Testis (tissue), 2 donors: ENCODE measurements at regions not wholly inside any gene's neighbourhood (a gene's known extent, or its start where the extent isn't known, plus 50 kb on each side); places are given as distances from the start of the nearest gene placed in this dataset.
"Not testable (repeated sequence)": the region's sequence is repeated elsewhere in the genome, so short reads cannot be mapped to it uniquely, and the experiment has no call there.

Source experiments
- DNase-seq: peaks from one replicate; pipeline ENCODE4 v3.0.0-alpha.2; 2019
- H3K27ac ChIP-seq, 2 donors: fragments of 200-600 bp; sonication (generic); one replicate each; pipeline ENCODE4 v1.5.1; 2019
- H3K27me3 ChIP-seq: fragments of 200-600 bp; sonication (generic); one replicate; pipeline ENCODE4 v1.5.1; 2019
- H3K36me3 ChIP-seq: fragments of 200-600 bp; sonication (generic); one replicate; pipeline ENCODE4 v1.5.1; 2017; ENCODE audit warnings: low read depth; ENCODE audit errors: missing control alignments
- H3K4me1 ChIP-seq: fragments of 200-600 bp; sonication (generic); one replicate; pipeline ENCODE4 v1.5.1; 2019
- H3K4me3 ChIP-seq, 2 donors: fragments of 200-600 bp; sonication (generic); one replicate each; pipeline ENCODE4 v1.5.1; 2017 to 2019
- H3K9me3 ChIP-seq: fragments of 200-600 bp; sonication (generic); one replicate; pipeline ENCODE4 v1.5.1; 2017
- WGBS, 2 donors: methylation state at CpG; one replicate each; pipeline ENCODE4 v1.1.5; 2018; 5-methylcytosine and 5-hydroxymethylcytosine counted together
- intact Hi-C: fragments of 100-400 bp; cut with DNase I; formaldehyde crosslinking; loops from one replicate; pipeline ENCODE4 v1.15.1; 2023; ENCODE audit warnings: low total_unique reads

- H3K4me1 ChIP-seq, intact Hi-C loops, H3K36me3 ChIP-seq, H3K27me3 ChIP-seq, H3K4me3 ChIP-seq, DNase-seq, H3K27ac ChIP-seq, H3K9me3 ChIP-seq: not testable (repeated sequence)
- WGBS, 2 donors = 86 to 88% methylated on average over 24 to 32 of the region's 33 CpGs
Measured at GRCh38 chr16:88159046-88159896, 208.0 kb downstream of the BANP start.

DNA sequence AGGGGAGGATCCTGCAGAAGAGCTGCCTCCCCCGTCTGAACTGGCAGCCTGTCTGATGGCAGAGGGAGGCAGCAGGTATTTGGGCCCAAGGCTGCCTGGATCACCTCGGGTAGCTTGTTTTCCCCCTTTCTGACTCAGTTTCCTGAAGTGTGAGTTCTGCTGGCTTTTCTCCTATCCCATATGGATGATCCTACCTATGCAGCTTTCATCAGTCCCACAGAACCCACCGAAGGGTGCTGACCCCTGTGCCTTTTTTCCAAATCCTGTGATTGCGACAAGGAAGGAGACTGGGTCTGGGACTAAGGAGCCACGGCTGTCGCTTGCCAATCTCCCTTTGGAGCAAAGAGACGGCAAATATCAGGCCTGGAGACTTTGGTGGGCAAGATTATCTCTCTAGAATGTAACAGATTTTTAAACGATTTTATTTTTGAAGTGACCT is 208.7 kb downstream of the BANP start:
- intact Hi-C loops, H3K27me3 ChIP-seq, H3K27ac ChIP-seq, DNase-seq, H3K9me3 ChIP-seq, H3K4me1 ChIP-seq, H3K36me3 ChIP-seq, H3K4me3 ChIP-seq: not testable (repeated sequence)
- WGBS, 2 donors = 77 to 86% methylated on average over 8 of the region's 8 CpGs

DNA sequence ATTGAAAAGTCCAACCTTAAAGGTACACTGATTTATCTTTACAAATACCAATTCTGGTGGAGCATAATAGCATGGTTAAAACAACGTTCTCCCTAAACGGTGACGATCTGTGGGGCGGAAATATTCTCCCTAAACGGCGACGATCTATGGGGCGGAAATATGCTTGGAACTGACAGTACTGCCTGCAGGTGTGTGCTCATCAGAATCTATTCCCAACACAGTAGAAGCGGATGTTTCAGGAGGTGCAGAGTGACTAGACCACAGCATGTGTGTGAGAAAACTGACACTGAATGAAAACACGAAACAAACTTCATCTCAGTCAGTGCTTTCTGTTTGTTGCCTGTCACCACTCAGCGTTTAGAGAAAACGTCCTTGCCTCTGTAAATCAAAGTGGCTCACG is 210.0 kb downstream of the BANP start:
- H3K27ac ChIP-seq, H3K9me3 ChIP-seq, H3K4me1 ChIP-seq, H3K4me3 ChIP-seq, intact Hi-C loops, DNase-seq, H3K36me3 ChIP-seq, H3K27me3 ChIP-seq: not testable (repeated sequence)
- WGBS, 2 donors = 83 to 85% methylated on average over 13 of the region's 13 CpGs

DNA sequence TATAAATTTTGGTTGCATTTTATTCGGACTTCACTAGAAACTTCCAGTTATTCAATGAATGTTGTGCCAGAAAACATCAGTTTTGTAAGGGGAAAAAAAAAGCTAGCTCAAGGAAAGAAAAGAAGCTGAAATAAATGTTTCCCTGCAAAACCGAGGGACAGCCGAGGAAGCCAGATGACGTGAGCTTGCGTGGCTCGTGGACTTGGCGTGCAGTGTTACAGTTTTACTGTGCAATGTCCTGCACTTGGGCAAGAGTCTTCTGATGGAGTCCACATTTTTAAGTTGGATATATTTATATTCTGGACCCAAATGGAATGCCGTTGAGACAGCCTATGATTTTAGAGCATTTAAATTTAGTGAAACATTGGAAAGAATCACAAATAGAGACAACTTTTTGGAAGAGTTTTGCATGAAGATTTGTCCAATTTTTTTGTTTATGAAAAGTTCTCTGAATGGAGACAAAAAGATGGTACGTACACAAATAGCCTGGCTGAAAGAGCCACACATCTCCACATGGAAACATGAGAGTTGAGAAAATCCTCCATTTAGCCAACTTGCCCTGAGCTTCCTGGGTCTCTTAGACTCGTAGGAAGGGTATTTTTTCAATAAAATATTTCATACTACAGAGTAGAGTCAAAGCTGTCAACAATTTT is 210.5 kb downstream of the BANP start:
- H3K4me1 ChIP-seq, DNase-seq, H3K27me3 ChIP-seq, H3K9me3 ChIP-seq, H3K36me3 ChIP-seq, H3K27ac ChIP-seq, intact Hi-C loops, H3K4me3 ChIP-seq: not testable (repeated sequence)
- WGBS, 2 donors = 85 to 88% methylated on average over 10 of the region's 10 CpGs

DNA sequence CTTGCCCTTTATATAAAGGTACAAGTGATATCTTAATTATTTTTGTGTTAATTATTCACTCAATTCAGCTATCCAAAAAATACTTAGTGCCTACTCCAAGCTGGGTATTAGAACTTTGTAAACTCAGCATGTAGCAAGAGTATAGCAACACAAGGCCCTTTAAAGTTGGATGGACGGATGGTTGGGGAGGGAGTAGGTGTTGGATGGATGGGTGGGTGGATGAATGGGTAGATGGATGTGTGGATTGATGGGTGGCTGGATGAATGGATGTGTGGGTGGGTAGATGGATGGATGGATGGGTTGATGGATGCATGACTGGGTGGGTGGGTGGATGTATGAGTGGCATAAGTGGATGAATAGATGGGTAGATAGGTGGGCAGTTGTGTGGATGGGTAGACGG is 211.5 kb downstream of the BANP start:
- H3K36me3 ChIP-seq, H3K9me3 ChIP-seq, H3K27ac ChIP-seq, H3K27me3 ChIP-seq, H3K4me3 ChIP-seq, H3K4me1 ChIP-seq, intact Hi-C loops, DNase-seq: not testable (repeated sequence)
- 83 to 95% methylated on average over 1 to 2 of the region's 2 CpGs for WGBS, 2 donors

GRCh38 chr16:88164196-88165039 is 213.2 kb downstream of the BANP start:
- H3K36me3 ChIP-seq, H3K27ac ChIP-seq: not testable (repeated sequence)

GRCh38 chr16:88165040-88165544 is 213.9 kb downstream of the BANP start:
- H3K27me3 ChIP-seq, H3K27ac ChIP-seq, H3K4me3 ChIP-seq, DNase-seq, H3K9me3 ChIP-seq, intact Hi-C loops, H3K4me1 ChIP-seq, H3K36me3 ChIP-seq: not testable (repeated sequence)
- WGBS, 2 donors = 67 to 87% methylated on average over 1 to 9 of the region's 9 CpGs

More at GRCh38 chr16:88164196-88165039, 213.2 kb downstream of the BANP start:
- H3K4me1 ChIP-seq, intact Hi-C loops, H3K9me3 ChIP-seq, DNase-seq, H3K4me3 ChIP-seq, H3K27me3 ChIP-seq: not testable (repeated sequence)
- 83 to 93% methylated on average over 6 to 12 of the region's 12 CpGs for WGBS, 2 donors

GRCh38 chr16:88165683-88166082 is 214.4 kb downstream of the BANP start:
- H3K36me3 ChIP-seq, DNase-seq, H3K27me3 ChIP-seq, H3K4me1 ChIP-seq, H3K9me3 ChIP-seq, H3K4me3 ChIP-seq, H3K27ac ChIP-seq, intact Hi-C loops: not testable (repeated sequence)
- WGBS, 2 donors = 93 to 96% methylated on average over 15 of the region's 15 CpGs

- intact Hi-C loops, DNase-seq, H3K4me1 ChIP-seq, H3K27ac ChIP-seq, H3K4me3 ChIP-seq, H3K27me3 ChIP-seq, H3K9me3 ChIP-seq, H3K36me3 ChIP-seq: not testable (repeated sequence)
- WGBS, 2 donors = 80 to 85% methylated on average over 16 of the region's 16 CpGs
Measured at GRCh38 chr16:88166209-88166773, 215.1 kb downstream of the BANP start.

- H3K27me3 ChIP-seq, H3K36me3 ChIP-seq, H3K4me3 ChIP-seq, H3K4me1 ChIP-seq, DNase-seq, intact Hi-C loops, H3K27ac ChIP-seq, H3K9me3 ChIP-seq: not testable (repeated sequence)
- WGBS, 2 donors = 37 to 57% methylated on average over 18 to 22 of the region's 22 CpGs
Measured at GRCh38 chr16:88167798-88168556, 214.8 kb upstream of the ZNF469 start.

DNA sequence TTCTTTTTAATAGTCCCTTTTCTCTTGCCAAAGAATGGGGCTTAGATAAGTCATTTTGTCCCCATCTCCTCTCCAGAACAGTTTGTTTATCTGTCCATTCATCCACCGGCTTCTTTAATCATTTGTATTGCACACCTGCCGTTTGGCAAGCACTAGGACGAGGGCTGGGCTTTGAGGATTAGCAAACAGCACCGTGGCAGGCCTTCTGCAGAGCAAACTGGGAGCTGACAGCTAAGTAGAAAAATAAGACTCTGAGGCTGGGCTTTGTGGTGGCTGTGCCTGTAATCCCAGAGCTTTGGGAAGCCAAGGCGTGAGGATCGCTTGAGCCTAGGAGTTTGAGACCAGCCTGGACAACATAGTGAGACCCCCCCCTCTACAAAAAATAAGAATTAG is 214.2 kb upstream of the ZNF469 start:
- H3K4me3 ChIP-seq, H3K9me3 ChIP-seq, H3K36me3 ChIP-seq, intact Hi-C loops, H3K4me1 ChIP-seq, DNase-seq, H3K27ac ChIP-seq, H3K27me3 ChIP-seq: not testable (repeated sequence)
- 54 to 66% methylated on average over 6 of the region's 6 CpGs for WGBS, 2 donors
